ENCODE measurements at regions not wholly inside any gene's neighbourhood (a gene's known extent, or its start where the extent isn't known, plus 50 kb on each side); places are given as distances from the start of the nearest gene placed in this dataset.

GRCh38 chr2:40886655-40887054 is 434.8 kb upstream of the SLC8A1 start:
- Histone ChIP-seq H3K36me3 (no peaks in the 10 kb centered on the region), H3K27me3 (no peaks in the 10 kb centered on the region), H3K9me3 (no peaks in the 10 kb centered on the region), H3K4me1 (ENCODE audit: control insufficient read depth in 1 of 2, insufficient read depth in 1 of 2, low read depth in 1 of 2, low read length in 1 of 2) (no peaks in the 10 kb centered on the region), H3K4me3 (ENCODE audit: low read depth in 1 of 2, low read length in 1 of 2) (no peak overlapping the region), H3K27ac (no peak overlapping the region)
- TF ChIP-seq, protein P1, sequence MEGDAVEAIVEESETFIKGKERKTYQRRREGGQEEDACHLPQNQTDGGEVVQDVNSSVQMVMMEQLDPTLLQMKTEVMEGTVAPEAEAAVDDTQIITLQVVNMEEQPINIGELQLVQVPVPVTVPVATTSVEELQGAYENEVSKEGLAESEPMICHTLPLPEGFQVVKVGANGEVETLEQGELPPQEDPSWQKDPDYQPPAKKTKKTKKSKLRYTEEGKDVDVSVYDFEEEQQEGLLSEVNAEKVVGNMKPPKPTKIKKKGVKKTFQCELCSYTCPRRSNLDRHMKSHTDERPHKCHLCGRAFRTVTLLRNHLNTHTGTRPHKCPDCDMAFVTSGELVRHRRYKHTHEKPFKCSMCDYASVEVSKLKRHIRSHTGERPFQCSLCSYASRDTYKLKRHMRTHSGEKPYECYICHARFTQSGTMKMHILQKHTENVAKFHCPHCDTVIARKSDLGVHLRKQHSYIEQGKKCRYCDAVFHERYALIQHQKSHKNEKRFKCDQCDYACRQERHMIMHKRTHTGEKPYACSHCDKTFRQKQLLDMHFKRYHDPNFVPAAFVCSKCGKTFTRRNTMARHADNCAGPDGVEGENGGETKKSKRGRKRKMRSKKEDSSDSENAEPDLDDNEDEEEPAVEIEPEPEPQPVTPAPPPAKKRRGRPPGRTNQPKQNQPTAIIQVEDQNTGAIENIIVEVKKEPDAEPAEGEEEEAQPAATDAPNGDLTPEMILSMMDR (IDR thresholded peaks at IDR 0.05): no peak

DNA sequence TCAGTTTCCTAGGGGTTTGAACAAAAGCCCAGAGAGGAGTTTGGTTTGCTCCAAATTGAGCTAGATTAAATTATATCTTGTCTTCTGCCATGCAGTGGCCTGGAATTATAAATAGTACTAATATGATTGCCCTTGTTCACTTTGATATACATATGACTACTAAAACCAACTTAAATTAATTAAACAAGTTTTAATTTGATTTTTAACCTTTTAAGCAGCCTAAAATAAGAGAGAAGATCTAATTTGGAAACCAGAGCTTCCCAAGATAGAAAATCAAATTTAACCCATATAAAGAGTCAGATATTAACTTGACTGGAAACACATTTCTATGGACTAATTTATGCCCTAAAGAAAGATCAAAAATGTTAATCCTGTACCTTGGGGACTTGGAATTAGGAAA is 444.5 kb upstream of the SLC8A1 start:
- H3K27me3 ChIP-seq: no peaks in the 10 kb centered on the region
- no peaks in the 10 kb centered on the region for H3K36me3 ChIP-seq
- H3K4me3 ChIP-seq (ENCODE audit: low read depth in 1 of 2, low read length in 1 of 2): no peak overlapping the region
- no peak overlapping the region for H3K27ac ChIP-seq
- no peaks in the 10 kb centered on the region for H3K4me1 ChIP-seq (ENCODE audit: control insufficient read depth in 1 of 2, insufficient read depth in 1 of 2, low read depth in 1 of 2, low read length in 1 of 2)
- TF ChIP-seq, protein P1 (IDR thresholded peaks at IDR 0.05): no peak
- H3K9me3 ChIP-seq: no peaks in the 10 kb centered on the region

- Histone ChIP-seq H3K9me3 (no peaks in the 10 kb centered on the region), H3K27ac (no peak overlapping the region), H3K4me1 (ENCODE audit: control insufficient read depth in 1 of 2, insufficient read depth in 1 of 2, low read depth in 1 of 2, low read length in 1 of 2) (no peaks in the 10 kb centered on the region), H3K27me3 (no peaks in the 10 kb centered on the region), H3K4me3 (ENCODE audit: low read depth in 1 of 2, low read length in 1 of 2) (no peak overlapping the region), H3K36me3 (no peaks in the 10 kb centered on the region)
- TF ChIP-seq, protein P1 (IDR thresholded peaks at IDR 0.05): no peak
Measured at GRCh38 chr2:40914666-40915065, 462.8 kb upstream of the SLC8A1 start.

- Histone ChIP-seq H3K36me3 (no peaks in the 10 kb centered on the region), H3K9me3 (no peaks in the 10 kb centered on the region), H3K4me3 (ENCODE audit: low read depth in 1 of 2, low read length in 1 of 2) (no peak overlapping the region), H3K4me1 (ENCODE audit: control insufficient read depth in 1 of 2, insufficient read depth in 1 of 2, low read depth in 1 of 2, low read length in 1 of 2) (no peaks in the 10 kb centered on the region), H3K27me3 (no peaks in the 10 kb centered on the region), H3K27ac (no peak overlapping the region)
- TF ChIP-seq, protein P1 (IDR thresholded peaks at IDR 0.05): no peak
Measured at GRCh38 chr2:40915651-40916050, 463.8 kb upstream of the SLC8A1 start.

DNA sequence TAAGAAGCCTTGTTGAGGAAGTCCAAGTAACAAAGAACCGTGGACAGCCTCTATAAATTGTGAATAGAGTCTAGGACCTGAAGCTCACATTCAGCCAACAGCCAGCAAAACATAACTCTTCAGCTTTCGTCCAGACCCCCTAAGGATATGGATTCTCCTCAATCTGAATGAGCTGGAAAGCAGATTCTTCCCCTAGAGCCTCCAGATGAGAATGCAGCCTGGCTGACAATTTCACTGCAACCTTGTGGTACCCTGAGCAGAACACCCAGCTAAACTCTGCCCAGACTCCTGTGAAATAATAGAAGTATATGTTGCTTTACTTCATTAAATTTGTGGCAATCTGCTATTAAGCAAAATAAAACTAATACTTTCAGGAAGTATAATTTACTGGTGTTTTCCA is 483.5 kb upstream of the SLC8A1 start:
- TF ChIP-seq, protein P1 (IDR thresholded peaks at IDR 0.05): no peak
- Histone ChIP-seq H3K4me1 (ENCODE audit: control insufficient read depth in 1 of 2, insufficient read depth in 1 of 2, low read depth in 1 of 2, low read length in 1 of 2) (no peaks in the 10 kb centered on the region), H3K4me3 (ENCODE audit: low read depth in 1 of 2, low read length in 1 of 2) (no peak overlapping the region)

DNA sequence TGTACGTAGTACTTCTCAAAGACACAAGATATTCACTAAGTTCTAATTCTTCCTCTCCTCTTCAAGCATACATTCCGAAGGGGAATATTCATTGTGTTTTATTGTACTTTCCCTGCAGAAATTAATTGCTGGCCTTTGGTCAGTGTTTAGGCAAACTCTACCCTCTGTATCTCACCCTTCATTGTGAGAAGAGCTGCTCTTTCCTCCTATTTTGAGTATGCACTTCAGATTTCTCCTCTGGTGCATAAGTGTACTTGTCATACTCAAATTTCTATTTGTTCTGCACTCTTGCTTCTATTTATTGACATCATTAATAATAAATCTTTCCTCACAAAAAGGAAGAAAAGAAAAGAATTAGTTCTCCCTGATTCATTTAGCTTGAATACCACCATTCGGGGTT is 485.4 kb upstream of the SLC8A1 start:
- H3K4me1 ChIP-seq (ENCODE audit: control insufficient read depth in 1 of 2, insufficient read depth in 1 of 2, low read depth in 1 of 2, low read length in 1 of 2): no peaks in the 10 kb centered on the region
- H3K36me3 ChIP-seq: no peaks in the 10 kb centered on the region
- H3K27me3 ChIP-seq: no peaks in the 10 kb centered on the region
- H3K27ac ChIP-seq: no peak overlapping the region
- TF ChIP-seq, protein P1 (IDR thresholded peaks at IDR 0.05): no peak
- no peak overlapping the region for H3K4me3 ChIP-seq (ENCODE audit: low read depth in 1 of 2, low read length in 1 of 2)
- no peaks in the 10 kb centered on the region for H3K9me3 ChIP-seq

More for the DNA sequence above, 483.5 kb upstream of the SLC8A1 start:
- Histone ChIP-seq H3K9me3 (no peaks in the 10 kb centered on the region), H3K36me3 (no peaks in the 10 kb centered on the region), H3K27me3 (no peaks in the 10 kb centered on the region), H3K27ac (no peak overlapping the region)
